ENCODE measurements at regions not wholly inside any gene's neighbourhood (a gene's known extent, or its start where the extent isn't known, plus 50 kb on each side); places are given as distances from the start of the nearest gene placed in this dataset.

DNA sequence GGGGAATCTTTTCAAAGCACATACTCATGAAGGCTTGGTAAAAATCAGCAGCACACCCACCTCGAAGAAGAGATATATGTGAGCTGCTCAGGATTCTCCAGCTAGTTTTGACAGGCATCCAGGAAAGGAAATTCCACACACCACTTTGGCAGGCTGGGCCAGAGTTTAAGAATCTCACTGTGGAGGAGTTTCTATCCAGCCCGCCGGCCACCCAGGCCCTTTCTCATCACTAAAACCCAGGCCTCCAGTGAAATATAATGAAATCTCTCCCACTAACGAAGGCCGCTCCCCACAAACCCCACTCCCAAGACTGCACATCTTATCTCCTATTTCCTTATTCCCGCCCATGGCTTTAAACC is 202.0 kb downstream of the GLI2 start:
- Histone ChIP-seq H3K36me3 (ENCODE audit: control insufficient read depth, insufficient read depth, low read length) (no peaks in the 10 kb centered on the region), H3K4me3 (ENCODE audit: low read length) (no peak overlapping the region), H3K27ac (ENCODE audit: low read depth, low read length) (no peak overlapping the region), H3K9me3 (ENCODE audit: control insufficient read depth, low read length) (no peaks in the 10 kb centered on the region), H3K9ac (ENCODE audit: extremely low read depth, low read length, poor library complexity, severe bottlenecking) (no peak overlapping the region), H3K4me1 (ENCODE audit: control insufficient read depth, insufficient read depth, low read length) (peaks cover 21% of the 10 kb centered on the region), H3K27me3 (ENCODE audit: control insufficient read depth, insufficient read depth, low read length, poor library complexity, severe bottlenecking) (no peaks in the 10 kb centered on the region)
- Mint-ChIP-seq H3K27me3 (ENCODE audit: insufficient read depth) (no peaks in the 10 kb centered on the region), H3K4me3 (peak overlapping the region; percentile 22), H3K4me1 (peaks cover 66% of the 10 kb centered on the region), H3K36me3 (ENCODE audit: low read depth) (peaks cover 7% of the 10 kb centered on the region), H3K9me3 (peaks cover 4% of the 10 kb centered on the region), H3K27ac (peak overlapping the region; percentile 5)
- TF ChIP-seq, protein P1, sequence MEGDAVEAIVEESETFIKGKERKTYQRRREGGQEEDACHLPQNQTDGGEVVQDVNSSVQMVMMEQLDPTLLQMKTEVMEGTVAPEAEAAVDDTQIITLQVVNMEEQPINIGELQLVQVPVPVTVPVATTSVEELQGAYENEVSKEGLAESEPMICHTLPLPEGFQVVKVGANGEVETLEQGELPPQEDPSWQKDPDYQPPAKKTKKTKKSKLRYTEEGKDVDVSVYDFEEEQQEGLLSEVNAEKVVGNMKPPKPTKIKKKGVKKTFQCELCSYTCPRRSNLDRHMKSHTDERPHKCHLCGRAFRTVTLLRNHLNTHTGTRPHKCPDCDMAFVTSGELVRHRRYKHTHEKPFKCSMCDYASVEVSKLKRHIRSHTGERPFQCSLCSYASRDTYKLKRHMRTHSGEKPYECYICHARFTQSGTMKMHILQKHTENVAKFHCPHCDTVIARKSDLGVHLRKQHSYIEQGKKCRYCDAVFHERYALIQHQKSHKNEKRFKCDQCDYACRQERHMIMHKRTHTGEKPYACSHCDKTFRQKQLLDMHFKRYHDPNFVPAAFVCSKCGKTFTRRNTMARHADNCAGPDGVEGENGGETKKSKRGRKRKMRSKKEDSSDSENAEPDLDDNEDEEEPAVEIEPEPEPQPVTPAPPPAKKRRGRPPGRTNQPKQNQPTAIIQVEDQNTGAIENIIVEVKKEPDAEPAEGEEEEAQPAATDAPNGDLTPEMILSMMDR (conservative IDR thresholded peaks at IDR 0.05), result no peak
- WGBS, 2 experiments (ENCODE audit: insufficient coverage in 1 of 2, insufficient read length in 1 of 2), result 87 to 96% methylated on average over 4 to 6 of the region's 6 CpGs
- no peak for DNase-seq

DNA sequence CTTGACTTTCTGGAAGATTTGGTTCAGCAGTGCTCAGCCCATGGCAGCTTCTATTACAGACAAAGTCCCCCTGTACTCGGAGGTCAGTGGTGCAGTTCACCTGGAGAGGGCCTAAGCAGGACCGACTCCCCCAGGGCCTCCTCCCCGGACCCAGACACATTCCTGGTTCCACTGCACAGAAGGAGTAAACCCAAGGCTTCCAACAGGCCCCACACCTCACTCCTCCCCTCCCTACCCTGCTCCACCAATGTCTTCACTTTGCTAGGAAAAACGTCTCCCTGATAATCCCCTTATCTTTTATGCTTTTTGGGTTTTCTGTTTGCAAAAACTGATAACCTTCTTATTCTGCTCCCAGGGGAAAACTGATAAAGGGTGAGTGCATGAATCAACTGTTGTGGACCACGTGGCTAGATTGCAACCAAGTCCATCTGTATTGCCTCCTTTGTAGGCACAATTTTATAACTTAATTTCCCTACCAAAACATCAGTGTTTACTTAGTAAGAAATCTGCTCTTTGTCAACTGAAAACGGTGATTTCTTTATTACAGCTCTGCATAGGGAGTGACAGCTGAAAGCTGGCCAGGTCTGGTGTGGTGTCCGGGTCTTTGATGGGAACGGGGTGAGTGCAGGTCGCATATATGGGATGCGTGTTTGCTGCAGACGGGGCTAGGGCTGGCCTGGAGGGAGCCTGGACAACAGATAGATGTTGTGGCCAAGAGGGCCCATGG is 202.5 kb downstream of the GLI2 start:
- WGBS, 2 experiments (ENCODE audit: insufficient coverage in 1 of 2, insufficient read length in 1 of 2), result 49 to 52% methylated on average over 5 to 11 of the region's 11 CpGs
- peaks cover 6% of the 10 kb centered on the region for H3K9me3 Mint-ChIP-seq
- Histone ChIP-seq H3K4me3 (ENCODE audit: low read length) (peak overlapping the region; percentile 50), H3K27me3 (ENCODE audit: control insufficient read depth, insufficient read depth, low read length, poor library complexity, severe bottlenecking) (no peaks in the 10 kb centered on the region), H3K36me3 (ENCODE audit: control insufficient read depth, insufficient read depth, low read length) (no peaks in the 10 kb centered on the region), H3K4me1 (ENCODE audit: control insufficient read depth, insufficient read depth, low read length) (peaks cover 21% of the 10 kb centered on the region), H3K9me3 (ENCODE audit: control insufficient read depth, low read length) (no peaks in the 10 kb centered on the region), H3K27ac (ENCODE audit: low read depth, low read length) (no peak overlapping the region), H3K9ac (ENCODE audit: extremely low read depth, low read length, poor library complexity, severe bottlenecking) (no peak overlapping the region)
- peaks cover 64% of the 10 kb centered on the region for H3K4me1 Mint-ChIP-seq
- H3K36me3 Mint-ChIP-seq (ENCODE audit: low read depth), result peaks cover 12% of the 10 kb centered on the region
- no peaks in the 10 kb centered on the region for H3K27me3 Mint-ChIP-seq (ENCODE audit: insufficient read depth)
- DNase-seq, result no peak
- peak overlapping the region; percentile 70 for H3K27ac Mint-ChIP-seq
- H3K4me3 Mint-ChIP-seq, result peak overlapping the region; percentile 22
- TF ChIP-seq, protein P1 (conservative IDR thresholded peaks at IDR 0.05), result peak; percentile 18

DNA sequence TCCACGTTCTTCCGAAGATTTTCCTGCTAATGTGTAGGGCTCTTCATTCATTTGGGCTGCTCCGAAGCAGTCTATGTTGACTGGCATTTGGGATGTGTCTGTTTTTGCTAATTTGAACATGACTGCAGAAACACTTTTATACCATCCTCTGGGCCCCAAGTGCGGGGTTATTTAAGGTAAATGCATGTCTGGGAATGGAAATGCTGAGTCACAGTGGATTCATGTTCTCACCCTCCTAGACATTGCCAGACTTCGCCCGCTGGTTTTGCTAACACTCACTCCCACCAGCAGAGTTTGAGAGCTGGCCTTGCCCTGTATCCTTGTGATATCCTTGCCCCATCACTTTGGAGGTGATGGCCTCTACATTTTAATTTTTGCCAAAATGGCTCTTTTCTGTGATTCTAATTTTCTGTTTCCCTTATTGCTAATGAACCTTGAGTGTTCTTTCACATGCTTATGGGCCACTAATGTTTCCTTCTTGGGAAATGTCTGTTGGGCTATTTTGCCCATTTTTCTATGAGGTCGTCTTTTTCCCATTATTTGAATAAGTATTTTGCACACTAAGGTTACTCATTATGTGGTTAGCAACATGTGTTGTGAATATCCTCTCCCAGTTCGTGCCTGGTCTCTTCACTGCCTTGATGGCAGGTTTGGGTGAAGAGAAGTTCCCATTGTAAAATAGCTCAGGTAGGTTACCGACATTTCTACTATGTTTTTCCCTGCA is 204.1 kb downstream of the GLI2 start:
- Mint-ChIP-seq H3K27ac (no peak overlapping the region), H3K27me3 (ENCODE audit: insufficient read depth) (no peaks in the 10 kb centered on the region), H3K4me3 (no peak overlapping the region), H3K4me1 (peaks cover 58% of the 10 kb centered on the region), H3K36me3 (ENCODE audit: low read depth) (peaks cover 15% of the 10 kb centered on the region), H3K9me3 (peaks cover 6% of the 10 kb centered on the region)
- Histone ChIP-seq H3K36me3 (ENCODE audit: control insufficient read depth, insufficient read depth, low read length) (no peaks in the 10 kb centered on the region), H3K9ac (ENCODE audit: extremely low read depth, low read length, poor library complexity, severe bottlenecking) (no peak overlapping the region), H3K4me3 (ENCODE audit: low read length) (no peak overlapping the region), H3K4me1 (ENCODE audit: control insufficient read depth, insufficient read depth, low read length) (peaks cover 21% of the 10 kb centered on the region), H3K27ac (ENCODE audit: low read depth, low read length) (peak overlapping the region; percentile 9), H3K9me3 (ENCODE audit: control insufficient read depth, low read length) (no peaks in the 10 kb centered on the region), H3K27me3 (ENCODE audit: control insufficient read depth, insufficient read depth, low read length, poor library complexity, severe bottlenecking) (no peaks in the 10 kb centered on the region)
- DNase-seq, result no peak
- TF ChIP-seq, protein P1 (conservative IDR thresholded peaks at IDR 0.05), result no peak
- 81 to 93% methylated on average over 5 to 9 of the region's 9 CpGs for WGBS, 2 experiments (ENCODE audit: insufficient coverage in 1 of 2, insufficient read length in 1 of 2)
